SW 1271 (cell line): ENCODE measurements at regions not wholly inside any gene's neighbourhood (a gene's known extent, or its start where the extent isn't known, plus 50 kb on each side); places are given as distances from the start of the nearest gene placed in this dataset.
A peak's percentile ranks its signal among the peaks of the same experiment; 100 is the strongest.
"Not testable (repeated sequence)": the region's sequence is repeated elsewhere in the genome, so short reads cannot be mapped to it uniquely, and the experiment has no call there.

Experiments
- DNase-seq, 2 experiments: peaks; one replicate each; lab custom pipeline; 2025; lab: John Stamatoyannopoulos, UW

GRCh38 chr5:25568989-25569625 lies 924.3 kb upstream of the CDH10 start:
- no peak for DNase-seq

- DNase-seq = no peak
These were observed 923.5 kb upstream of the CDH10 start for GRCh38 chr5:25568294-25568693.

GRCh38 chr5:25567881-25568280 lies 923.1 kb upstream of the CDH10 start:
- no peak for DNase-seq

GRCh38 chr5:25562656-25563055 lies 917.9 kb upstream of the CDH10 start:
- no peak for DNase-seq

- no peak for DNase-seq
These were observed 909.3 kb upstream of the CDH10 start for GRCh38 chr5:25554077-25554476.

GRCh38 chr5:25552871-25553481 lies 908.2 kb upstream of the CDH10 start:
- no peak for DNase-seq

GRCh38 chr5:25550793-25551192 lies 906.0 kb upstream of the CDH10 start:
- no peak for DNase-seq

GRCh38 chr5:25544652-25545249 lies 900.0 kb upstream of the CDH10 start:
- DNase-seq = peak; percentile 10 to 64

- DNase-seq = no peak
These were observed 895.9 kb upstream of the CDH10 start for GRCh38 chr5:25540628-25541027.

- DNase-seq = no peak
These were observed 894.8 kb upstream of the CDH10 start for GRCh38 chr5:25539536-25539935.

GRCh38 chr5:25536461-25536860 lies 891.7 kb upstream of the CDH10 start:
- not testable (repeated sequence) for DNase-seq

GRCh38 chr5:25516141-25516540 lies 871.4 kb upstream of the CDH10 start:
- DNase-seq = no peak

- no peak for DNase-seq
These were observed 870.7 kb upstream of the CDH10 start for GRCh38 chr5:25515525-25515924.

GRCh38 chr5:25510692-25511091 lies 865.9 kb upstream of the CDH10 start:
- DNase-seq = not testable (repeated sequence)

- not testable (repeated sequence) for DNase-seq
These were observed 863.2 kb upstream of the CDH10 start for GRCh38 chr5:25508011-25508410.

GRCh38 chr5:25500635-25501034 lies 855.9 kb upstream of the CDH10 start:
- no peak for DNase-seq

GRCh38 chr5:25489834-25490538 lies 845.2 kb upstream of the CDH10 start:
- DNase-seq = peak in 1 of 2 experiments; percentile 22

- no peak for DNase-seq
These were observed 843.3 kb upstream of the CDH10 start for GRCh38 chr5:25488119-25488518.

- DNase-seq = no peak
These were observed 839.6 kb upstream of the CDH10 start for GRCh38 chr5:25484391-25484790.

GRCh38 chr5:25481463-25481862 lies 836.7 kb upstream of the CDH10 start:
- DNase-seq = no peak

- no peak for DNase-seq
These were observed 814.3 kb upstream of the CDH10 start for GRCh38 chr5:25459082-25459481.

- peak in 1 of 2 experiments; percentile 1 for DNase-seq
These were observed 813.9 kb upstream of the CDH10 start for GRCh38 chr5:25458628-25459027.

- DNase-seq = no peak
These were observed 808.7 kb upstream of the CDH10 start for GRCh38 chr5:25453500-25453899.
